A673 (cell line): ENCODE measurements at regions not wholly inside any gene's neighbourhood (a gene's known extent, or its start where the extent isn't known, plus 50 kb on each side); places are given as distances from the start of the nearest gene placed in this dataset.

Experiments used
- CTCF ChIP-seq: fragments of 300-800, 200-600 bp; sonication (generic); conservative IDR thresholded peaks from 2 replicates; pipeline ENCODE4 v1.5.1; 2017; ENCODE audit warnings: low read depth, mild to moderate bottlenecking, antibody characterized with exemption, low read length, moderate library complexity, mixed read lengths
- EZH2 ChIP-seq: fragments of 200-600 bp; sonication (generic); IDR thresholded peaks from 2 replicates; pipeline ENCODE4 v1.6.1; 2017; ENCODE audit warnings: borderline replicate concordance, low read depth, mild to moderate bottlenecking, mixed read lengths, antibody characterized with exemption, low read length; ENCODE audit not compliant: poor library complexity, severe bottlenecking

GRCh38 chr9:2341126-2341525 lies 280.5 kb upstream of the VLDLR start:
- TF ChIP-seq EZH2 = no peak
- no peak for TF ChIP-seq CTCF
